ENCODE measurements at regions not wholly inside any gene's neighbourhood (a gene's known extent, or its start where the extent isn't known, plus 50 kb on each side); places are given as distances from the start of the nearest gene placed in this dataset.

DNA sequence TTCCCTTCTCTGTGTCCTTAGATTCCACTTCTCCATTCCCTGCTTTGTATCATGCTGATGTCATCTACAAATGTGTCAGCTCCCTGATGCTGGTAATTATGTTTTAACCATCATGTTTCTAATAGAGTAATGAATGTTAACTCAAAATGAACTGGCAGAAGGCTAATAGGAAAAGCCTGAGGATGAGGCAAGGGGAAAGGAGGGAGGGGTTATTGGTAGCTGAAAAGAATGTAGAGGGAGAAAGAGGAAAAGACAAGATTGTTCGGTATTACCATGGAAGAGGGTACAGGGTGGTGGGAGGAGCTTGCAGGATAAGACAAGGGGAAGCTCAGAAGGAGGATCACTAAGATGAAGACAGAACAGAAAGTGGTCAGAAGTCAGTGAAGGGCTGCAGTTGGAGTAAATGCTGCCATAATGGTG, 150.9 kb downstream of the ZC3H11B start:
- no peak for TF ChIP-seq EP300 (IDR thresholded peaks at IDR 0.05)
- TF ChIP-seq POLR2A (IDR thresholded peaks at IDR 0.05) = no peak
- TF ChIP-seq, protein P1, sequence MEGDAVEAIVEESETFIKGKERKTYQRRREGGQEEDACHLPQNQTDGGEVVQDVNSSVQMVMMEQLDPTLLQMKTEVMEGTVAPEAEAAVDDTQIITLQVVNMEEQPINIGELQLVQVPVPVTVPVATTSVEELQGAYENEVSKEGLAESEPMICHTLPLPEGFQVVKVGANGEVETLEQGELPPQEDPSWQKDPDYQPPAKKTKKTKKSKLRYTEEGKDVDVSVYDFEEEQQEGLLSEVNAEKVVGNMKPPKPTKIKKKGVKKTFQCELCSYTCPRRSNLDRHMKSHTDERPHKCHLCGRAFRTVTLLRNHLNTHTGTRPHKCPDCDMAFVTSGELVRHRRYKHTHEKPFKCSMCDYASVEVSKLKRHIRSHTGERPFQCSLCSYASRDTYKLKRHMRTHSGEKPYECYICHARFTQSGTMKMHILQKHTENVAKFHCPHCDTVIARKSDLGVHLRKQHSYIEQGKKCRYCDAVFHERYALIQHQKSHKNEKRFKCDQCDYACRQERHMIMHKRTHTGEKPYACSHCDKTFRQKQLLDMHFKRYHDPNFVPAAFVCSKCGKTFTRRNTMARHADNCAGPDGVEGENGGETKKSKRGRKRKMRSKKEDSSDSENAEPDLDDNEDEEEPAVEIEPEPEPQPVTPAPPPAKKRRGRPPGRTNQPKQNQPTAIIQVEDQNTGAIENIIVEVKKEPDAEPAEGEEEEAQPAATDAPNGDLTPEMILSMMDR (IDR thresholded peaks at IDR 0.05) = no peak
